ENCODE measurements at regions not wholly inside any gene's neighbourhood (a gene's known extent, or its start where the extent isn't known, plus 50 kb on each side); places are given as distances from the start of the nearest gene placed in this dataset.
"Not testable (repeated sequence)": the region's sequence is repeated elsewhere in the genome, so short reads cannot be mapped to it uniquely, and the experiment has no call there.

DNA sequence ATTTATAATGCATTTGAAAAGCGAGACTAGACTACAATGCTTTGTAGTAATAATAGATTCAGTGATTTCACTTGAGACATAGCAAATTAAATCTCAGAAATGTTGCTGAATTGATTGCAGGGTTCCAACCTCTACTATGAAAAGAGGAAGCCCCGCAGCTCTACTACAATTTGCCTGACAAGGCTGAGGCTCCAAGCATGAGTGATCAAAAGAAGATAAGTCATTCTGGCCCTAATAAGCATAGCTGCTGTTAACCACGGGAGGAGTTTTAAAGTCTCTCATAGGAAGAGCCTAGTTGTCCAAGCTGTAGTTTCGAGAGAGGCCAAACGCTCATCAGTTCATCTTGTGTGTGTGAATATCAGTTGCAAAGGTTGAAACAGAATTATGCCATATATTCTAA lies 920.6 kb downstream of the SPATA31A7 start:
- H3K4me1 Mint-ChIP-seq; H3K27me3 Mint-ChIP-seq (ENCODE audit: low read depth in 3 of 3); H3K27ac Mint-ChIP-seq; DNase-seq; H3K9me3 Mint-ChIP-seq; H3K4me3 Mint-ChIP-seq; H3K36me3 Mint-ChIP-seq: not testable (repeated sequence)

DNA sequence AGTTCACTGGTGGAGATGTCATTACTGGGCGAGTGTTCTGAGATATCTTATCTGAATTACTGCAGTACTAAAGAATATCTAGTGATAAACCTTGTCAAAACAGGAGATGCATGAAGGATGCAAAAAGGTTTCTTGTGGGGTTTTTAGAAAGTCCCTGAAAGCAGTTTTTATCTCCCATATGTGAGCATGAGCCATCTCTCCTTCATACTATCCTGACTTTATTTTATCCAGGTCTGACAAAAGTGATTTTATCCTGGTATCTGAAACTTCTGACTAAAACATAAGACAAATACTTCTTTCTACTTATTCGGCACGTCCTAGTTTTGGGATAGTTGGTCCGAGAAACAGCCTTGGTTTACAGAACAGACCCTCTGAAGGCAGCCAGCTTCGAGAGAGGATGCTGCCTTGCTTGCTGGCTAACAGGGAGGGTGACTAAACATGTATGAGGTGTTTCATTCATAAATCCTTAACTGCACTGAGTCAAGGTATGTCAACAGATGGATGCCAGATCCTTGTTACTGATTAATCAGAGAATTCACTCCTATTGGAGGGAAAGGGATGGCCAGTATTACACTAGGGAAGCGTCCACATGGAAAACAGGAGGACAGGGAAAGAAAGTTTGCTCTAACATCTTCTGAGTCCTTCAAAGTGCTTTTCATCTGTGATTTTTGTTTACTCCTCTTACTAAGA lies 927.3 kb downstream of the SPATA31A7 start:
- not testable (repeated sequence) for H3K9me3 Mint-ChIP-seq; H3K4me3 Mint-ChIP-seq; H3K4me1 Mint-ChIP-seq; H3K27ac Mint-ChIP-seq; DNase-seq; H3K36me3 Mint-ChIP-seq; H3K27me3 Mint-ChIP-seq (ENCODE audit: low read depth in 3 of 3)

DNA sequence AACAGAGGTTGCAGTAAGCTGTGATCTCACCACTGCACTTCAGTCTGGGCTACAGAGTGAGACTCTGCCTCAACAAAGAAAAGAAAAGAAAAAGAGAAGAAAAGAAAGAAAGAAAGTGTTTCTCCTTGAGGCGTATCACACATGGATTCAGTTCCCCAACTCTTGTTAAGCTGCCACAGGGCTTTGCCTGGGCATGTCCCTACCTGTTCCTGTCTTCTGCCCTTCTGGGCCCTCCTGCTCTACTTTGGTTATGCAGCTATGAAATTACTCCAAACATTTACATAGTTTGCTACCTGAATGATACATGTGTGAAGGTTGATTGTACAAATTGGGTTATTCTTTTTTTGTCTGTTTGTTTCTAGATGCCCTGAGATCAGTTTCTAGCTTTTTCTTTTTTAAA lies 929.8 kb downstream of the SPATA31A7 start:
- H3K9me3 Mint-ChIP-seq; H3K36me3 Mint-ChIP-seq; H3K4me3 Mint-ChIP-seq; H3K4me1 Mint-ChIP-seq; DNase-seq; H3K27ac Mint-ChIP-seq; H3K27me3 Mint-ChIP-seq (ENCODE audit: low read depth in 3 of 3): not testable (repeated sequence)

DNA sequence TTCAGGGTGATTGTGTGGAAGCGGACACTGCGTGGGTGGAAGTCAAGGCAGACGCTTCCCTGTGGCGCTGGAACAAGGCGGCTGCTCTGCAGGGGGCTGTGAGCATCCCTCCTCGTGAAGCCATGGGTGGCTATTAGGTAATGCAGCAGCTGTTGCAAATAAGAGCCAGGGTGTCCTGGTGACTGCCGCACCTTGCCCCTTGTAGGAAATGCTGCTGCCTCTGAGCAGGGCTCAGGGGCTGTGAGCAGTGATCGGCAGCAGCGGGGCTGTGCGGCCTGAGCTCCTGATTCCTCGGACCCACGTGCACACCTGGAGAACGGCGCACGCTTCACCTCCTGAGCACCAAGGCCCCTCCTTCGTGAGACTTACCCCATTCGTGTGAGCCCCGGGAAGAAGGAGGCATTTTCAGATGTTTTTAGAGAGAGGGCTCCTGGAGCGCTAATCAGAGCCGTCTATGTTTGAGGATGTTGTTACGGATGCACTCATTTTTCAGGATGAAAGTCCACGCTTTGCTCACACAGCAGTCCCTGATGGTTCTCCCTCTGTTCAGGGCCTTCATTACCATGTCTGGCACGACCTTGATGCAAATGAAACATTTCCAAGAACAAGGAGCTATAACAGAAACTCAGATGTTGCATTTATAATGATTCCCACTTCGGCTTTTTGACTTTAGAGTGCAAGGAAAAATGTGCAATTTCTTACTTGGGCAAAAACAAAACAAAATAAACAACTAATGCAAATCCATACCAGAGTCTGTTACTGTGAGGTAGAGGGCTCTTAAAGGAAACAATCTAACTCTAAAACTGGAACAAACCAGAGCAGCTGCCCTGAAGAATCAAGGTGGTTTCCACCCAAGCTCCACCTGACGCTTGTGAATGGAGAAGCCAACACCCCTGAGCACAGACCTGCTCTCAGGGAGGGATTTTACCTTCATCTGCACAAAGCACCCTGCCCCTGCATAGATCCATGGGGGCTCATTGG lies 936.1 kb downstream of the SPATA31A7 start:
- not testable (repeated sequence) for DNase-seq; H3K36me3 Mint-ChIP-seq; H3K9me3 Mint-ChIP-seq; H3K4me3 Mint-ChIP-seq; H3K27me3 Mint-ChIP-seq (ENCODE audit: low read depth in 3 of 3); H3K4me1 Mint-ChIP-seq; H3K27ac Mint-ChIP-seq

DNA sequence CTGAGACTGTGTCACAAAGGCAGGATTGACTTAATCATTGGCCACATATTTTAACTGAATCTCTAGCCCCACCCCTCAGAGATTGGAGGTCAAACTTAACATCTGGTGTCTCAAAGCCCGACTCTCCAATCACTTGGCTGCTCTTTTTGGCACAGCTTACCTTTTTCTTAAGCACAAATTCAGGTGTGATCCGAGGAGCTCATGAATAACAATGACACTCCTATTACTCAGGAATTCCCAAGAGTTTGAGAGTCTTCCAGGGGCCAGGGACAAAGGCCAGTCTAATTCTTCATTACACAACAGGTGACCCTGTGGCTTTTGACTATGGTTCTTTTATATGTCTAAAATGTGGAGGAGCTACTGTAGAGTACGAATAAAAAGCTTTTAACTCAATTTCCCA lies 945.2 kb downstream of the SPATA31A7 start:
- H3K27ac Mint-ChIP-seq; H3K27me3 Mint-ChIP-seq (ENCODE audit: low read depth in 3 of 3); H3K4me1 Mint-ChIP-seq; H3K9me3 Mint-ChIP-seq; H3K4me3 Mint-ChIP-seq; H3K36me3 Mint-ChIP-seq; DNase-seq: not testable (repeated sequence)

DNA sequence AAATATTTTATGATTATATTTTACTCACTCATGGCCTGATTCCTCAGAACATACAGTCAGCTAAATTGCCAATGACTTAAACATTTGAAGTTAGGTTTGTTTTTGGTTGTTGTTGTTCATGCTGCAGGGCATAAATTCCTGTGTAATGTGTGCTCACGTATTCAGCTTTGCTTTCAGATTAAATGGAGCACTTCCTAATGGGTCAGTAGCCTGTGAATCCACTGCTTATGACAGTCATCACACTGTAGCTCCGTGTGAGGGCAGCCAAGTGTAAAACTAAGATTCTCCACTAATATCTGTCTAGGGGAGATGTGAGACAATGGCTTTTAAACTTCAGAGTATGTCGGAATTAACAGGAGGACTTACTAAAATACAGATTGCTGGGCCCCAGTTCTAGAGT lies 955.8 kb downstream of the SPATA31A7 start:
- not testable (repeated sequence) for H3K36me3 Mint-ChIP-seq; H3K4me3 Mint-ChIP-seq; H3K4me1 Mint-ChIP-seq; H3K27me3 Mint-ChIP-seq (ENCODE audit: low read depth in 3 of 3); H3K9me3 Mint-ChIP-seq; H3K27ac Mint-ChIP-seq; DNase-seq

Data from immature natural killer cell (primary cell).